HG02610 (cell line): ENCODE measurements at regions not wholly inside any gene's neighbourhood (a gene's known extent, or its start where the extent isn't known, plus 50 kb on each side); places are given as distances from the start of the nearest gene placed in this dataset.

Experiments used
- ATAC-seq: cut with Tn5 transposase; IDR thresholded peaks from one replicate; pipeline ENCODE4 v1.9.1; 2021; ENCODE audit warnings: mild to moderate bottlenecking, moderate library complexity; ENCODE audit not compliant: unreplicated experiment

DNA sequence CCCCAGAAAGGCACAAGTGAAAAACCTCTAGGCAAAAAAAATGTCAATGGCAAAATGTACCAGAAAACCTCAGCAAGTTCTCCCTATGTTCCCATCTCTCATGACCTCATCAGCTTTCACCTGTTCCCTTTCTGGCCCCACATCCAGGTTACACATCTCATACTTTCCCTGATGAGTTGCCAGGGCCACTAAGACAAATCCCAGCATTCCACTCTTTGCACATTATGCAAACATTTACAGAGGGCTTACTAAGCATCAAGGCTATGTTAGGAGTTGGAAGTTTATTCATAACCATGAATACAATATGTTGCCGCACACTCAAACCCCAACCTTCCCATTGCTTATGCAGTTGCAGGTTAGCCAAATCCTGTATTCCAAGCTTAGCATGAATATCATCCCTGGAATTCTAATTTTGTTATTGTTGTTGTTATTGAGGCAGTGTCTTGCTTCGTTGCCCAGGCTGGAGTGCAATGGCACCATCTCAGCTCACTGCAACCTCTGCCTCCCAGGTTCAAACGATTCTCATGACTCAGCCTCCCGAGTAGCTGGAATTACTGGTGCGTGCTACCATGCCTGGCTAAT lies 129.3 kb upstream of the UBE2E2 start:
- ATAC-seq: no peak

- ATAC-seq: no peak
Measured at GRCh38 chr3:23075496-23075895, 127.6 kb upstream of the UBE2E2 start.

- no peak for ATAC-seq
Measured at GRCh38 chr3:23076437-23076836, 126.7 kb upstream of the UBE2E2 start.

DNA sequence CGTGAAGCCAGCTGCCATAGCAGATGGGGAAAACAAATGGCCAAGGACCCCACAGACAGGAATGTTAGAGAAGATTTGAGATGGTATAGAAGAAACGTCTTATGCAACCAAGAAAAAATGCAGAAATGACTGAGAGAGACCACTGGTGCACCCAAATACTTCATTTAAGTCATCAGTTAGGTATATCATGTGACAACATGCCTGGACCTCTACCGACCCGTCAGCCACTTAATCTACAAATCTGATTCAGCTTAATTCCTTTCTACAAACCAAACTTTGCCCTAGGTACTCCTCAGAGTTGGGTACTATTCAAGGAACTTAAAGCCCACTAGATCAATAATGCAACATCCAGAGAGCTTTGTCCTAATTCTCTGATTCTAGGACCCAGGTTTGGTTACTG lies 126.0 kb upstream of the UBE2E2 start:
- no peak for ATAC-seq

DNA sequence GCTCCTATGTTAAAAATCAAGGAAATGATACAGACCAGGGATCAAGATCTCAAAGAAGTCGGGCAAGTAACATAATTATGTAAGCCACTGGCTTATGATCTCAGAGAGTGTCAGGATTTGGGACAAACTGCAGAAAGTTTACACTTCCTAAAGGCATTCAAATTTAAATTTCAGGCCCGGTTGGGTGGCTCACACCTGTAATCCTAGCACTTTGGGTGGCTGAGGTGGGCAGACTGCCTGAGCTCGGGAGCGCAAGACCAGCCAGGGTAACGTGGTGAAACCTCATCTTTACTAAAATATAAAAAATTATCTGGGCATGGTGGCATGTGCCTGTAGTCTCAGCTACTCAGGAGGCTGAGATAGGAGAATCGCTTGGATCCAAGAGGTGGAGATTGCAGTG lies 124.4 kb upstream of the UBE2E2 start:
- no peak for ATAC-seq

- no peak for ATAC-seq
Measured at GRCh38 chr3:23079976-23080375, 123.2 kb upstream of the UBE2E2 start.

- no peak for ATAC-seq
Measured at GRCh38 chr3:23083701-23084100, 119.4 kb upstream of the UBE2E2 start.

GRCh38 chr3:23084367-23084766 lies 118.8 kb upstream of the UBE2E2 start:
- ATAC-seq: no peak

DNA sequence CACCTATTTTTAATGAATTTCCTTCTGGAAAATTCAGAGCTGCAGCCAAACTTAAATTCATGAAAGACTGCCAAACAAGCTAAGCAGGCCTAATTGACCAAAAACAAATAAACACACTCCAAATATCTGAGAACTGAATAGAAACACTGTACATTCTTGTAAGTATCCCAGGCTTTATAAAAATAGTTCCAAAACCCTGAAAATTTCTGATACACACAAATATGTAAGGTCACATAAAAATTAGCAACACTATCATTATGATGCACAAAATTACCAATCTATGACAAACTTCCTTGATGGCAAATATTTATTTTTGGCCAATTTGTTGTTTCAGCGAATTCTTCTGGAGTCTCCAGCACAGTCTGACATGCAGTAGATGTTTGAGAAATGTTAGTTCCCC lies 117.9 kb upstream of the UBE2E2 start:
- no peak for ATAC-seq

DNA sequence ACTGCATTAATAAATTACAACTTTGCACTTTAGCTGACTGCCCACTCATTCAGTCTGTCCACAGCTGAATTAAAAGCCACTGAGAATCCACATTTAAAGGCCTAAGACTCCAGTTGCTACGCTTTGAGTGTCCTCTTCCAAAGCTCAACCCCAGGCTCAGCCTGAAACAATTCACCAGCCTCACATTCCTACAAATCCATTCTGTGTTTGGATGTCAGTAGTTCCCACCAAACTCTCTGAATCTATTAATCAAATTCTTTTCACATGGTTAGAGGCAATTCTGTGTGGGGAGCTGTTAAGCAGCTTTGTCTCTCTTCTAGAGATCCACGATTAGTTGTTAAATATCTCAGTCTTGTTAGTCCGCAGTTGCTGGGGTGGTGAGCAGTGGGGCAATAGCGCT lies 116.8 kb upstream of the UBE2E2 start:
- ATAC-seq: no peak

GRCh38 chr3:23086831-23087230 lies 116.3 kb upstream of the UBE2E2 start:
- no peak for ATAC-seq

GRCh38 chr3:23094412-23094811 lies 108.7 kb upstream of the UBE2E2 start:
- no peak for ATAC-seq

- no peak for ATAC-seq
Measured at GRCh38 chr3:23094890-23095462, 108.2 kb upstream of the UBE2E2 start.

DNA sequence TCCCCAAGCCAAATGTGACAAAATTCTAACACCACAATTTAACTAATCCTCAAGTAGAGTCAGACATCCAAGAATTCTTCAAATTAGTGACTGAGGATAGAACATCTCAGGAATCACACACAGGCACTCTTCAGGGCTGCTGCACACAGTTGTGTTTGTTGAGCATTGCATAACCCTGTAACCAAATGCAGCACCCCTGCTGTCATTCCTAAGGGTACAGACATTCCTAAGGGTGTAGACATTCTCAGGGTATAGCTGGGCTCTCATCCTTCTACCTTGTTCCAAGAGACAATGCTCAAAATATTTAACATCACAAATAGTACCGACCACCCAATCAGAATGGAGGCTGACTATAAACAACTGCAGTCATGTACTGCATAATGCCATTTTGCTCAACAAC lies 107.1 kb upstream of the UBE2E2 start:
- no peak for ATAC-seq

DNA sequence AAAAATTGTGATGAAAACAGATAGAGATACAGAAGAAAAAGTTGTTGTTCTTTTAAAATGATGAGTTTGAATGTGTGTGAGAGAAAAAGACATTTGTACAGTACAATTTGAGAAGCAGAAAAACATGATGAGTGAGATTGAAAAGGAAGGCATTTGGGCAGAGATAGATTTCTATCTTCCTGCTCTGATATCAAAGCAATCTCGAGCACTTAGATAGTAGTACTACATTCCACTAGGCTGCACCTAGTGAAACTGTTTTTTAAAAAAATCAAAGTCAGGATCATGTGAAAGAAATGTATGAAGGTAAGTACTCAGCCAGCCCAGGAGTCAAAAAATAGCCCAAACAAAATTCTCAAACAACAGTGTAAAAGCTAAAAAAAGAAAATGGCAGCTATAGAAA lies 104.1 kb upstream of the UBE2E2 start:
- no peak for ATAC-seq

- no peak for ATAC-seq
Measured at GRCh38 chr3:23099677-23100076, 103.5 kb upstream of the UBE2E2 start.

DNA sequence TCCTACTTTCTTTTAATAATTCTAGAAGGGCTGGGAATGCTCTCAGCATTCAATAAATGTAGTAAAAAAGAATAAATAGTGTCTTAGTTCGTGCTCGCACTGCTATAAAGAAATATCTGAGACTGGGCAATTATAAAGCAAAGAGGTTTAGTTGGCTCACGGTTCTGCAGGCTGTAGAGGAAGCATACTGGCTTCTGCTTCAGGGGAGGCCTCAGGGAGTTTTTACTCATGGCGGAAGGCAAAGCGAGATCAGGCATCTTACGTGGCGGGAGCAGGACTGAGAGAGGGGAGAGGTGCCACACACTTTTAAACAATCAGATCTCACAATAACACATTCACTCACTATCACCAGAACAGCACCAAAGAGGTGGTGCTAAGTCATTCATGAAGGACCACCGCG lies 103.0 kb upstream of the UBE2E2 start:
- ATAC-seq: no peak

GRCh38 chr3:23103764-23104163 lies 99.4 kb upstream of the UBE2E2 start:
- no peak for ATAC-seq

GRCh38 chr3:23105048-23105447 lies 98.1 kb upstream of the UBE2E2 start:
- no peak for ATAC-seq

DNA sequence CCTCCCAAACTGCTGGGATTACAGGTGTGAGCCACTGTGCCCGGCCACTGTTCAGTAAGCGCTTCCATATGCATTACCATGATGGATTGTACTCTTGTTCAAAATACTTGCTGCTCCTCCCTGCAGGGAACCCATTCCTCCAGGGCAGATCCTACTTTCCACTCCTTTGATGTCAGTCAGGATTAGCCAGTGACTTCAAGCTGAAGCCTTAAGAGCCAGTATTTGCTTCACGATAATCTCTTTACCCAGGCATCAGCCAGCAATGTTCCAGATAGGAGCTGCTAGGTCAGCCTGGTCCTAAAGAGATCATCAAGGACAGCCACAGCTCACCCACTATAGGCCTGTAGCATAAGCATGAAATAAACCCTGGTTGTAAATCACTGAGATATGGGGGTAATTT lies 96.5 kb upstream of the UBE2E2 start:
- ATAC-seq: no peak

DNA sequence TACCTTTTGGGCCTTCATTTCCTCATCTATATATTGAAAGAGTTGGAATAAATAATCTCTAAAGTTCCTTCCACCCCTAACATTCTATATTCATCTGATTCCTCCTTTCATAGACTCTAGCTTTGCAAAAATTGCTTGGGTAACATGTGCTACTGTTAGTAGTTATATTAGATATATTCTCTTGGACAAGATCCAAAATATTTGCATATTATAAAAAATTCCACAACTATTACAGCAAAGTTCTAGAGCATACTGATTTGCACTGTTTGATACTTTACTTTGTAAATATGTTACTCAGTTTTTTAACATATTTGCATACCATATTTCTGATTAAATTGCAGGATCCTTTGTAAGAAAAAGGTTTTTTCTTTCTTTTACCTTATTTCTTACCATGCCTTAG lies 95.9 kb upstream of the UBE2E2 start:
- no peak for ATAC-seq

DNA sequence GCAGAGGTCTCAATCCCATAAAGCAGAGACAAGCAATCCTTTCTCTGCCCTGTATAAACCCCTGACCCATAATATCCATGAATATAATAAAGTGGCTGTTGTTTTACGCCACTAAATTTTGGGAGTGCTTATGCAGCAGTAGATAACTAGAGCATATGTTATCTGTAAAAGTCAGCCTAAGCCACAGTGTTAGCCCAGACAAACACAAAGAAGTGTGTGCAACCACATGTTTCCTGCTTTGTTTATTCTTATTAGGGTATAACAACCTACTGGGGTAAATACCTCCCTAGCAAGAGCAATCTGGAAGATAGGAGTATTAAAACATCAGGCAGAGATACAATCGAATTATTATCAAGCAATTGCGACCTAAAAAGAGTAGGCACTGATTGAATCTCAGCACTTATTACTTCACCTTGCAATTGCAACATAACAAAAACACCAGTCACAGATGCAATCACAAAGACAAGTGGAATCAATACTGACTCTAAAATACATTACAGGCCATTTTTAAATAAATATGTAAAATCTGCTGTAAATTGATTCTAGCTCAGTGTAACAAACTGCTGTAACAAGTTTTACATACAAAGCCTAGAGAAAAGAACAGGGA lies 94.6 kb upstream of the UBE2E2 start:
- no peak for ATAC-seq

DNA sequence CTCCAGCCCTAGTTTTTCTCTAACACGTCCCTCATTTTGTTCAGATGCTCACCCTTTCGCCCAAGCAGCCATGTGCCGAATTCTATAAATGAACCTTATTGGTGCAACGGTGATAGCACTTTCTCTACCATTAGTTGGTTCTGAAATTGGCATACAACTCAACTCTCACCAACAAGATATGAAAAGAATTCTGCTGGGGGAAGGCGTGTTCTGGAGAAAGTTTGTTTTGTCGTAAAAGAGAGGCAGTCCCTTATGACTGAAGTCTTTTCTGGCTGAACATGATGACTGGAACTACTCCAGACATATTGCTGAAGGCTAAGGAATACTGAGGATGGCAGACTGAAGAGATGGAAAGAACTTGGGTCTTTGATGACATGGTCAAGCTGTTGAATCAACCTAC lies 91.8 kb upstream of the UBE2E2 start:
- ATAC-seq: no peak
